Vagina (tissue), 2 donors: ENCODE measurements at regions not wholly inside any gene's neighbourhood (a gene's known extent, or its start where the extent isn't known, plus 50 kb on each side); places are given as distances from the start of the nearest gene placed in this dataset.

Source experiments
- DNase-seq, 2 donors: peaks; one replicate each; pipeline ENCODE4 v3.0.0-alpha.2; 2017; ENCODE audit errors: extremely low spot score in 2 of 2
- H3K27ac ChIP-seq: fragments of 200-600 bp; sonication (generic); one replicate; pipeline ENCODE4 v1.5.1; 2019
- H3K27me3 ChIP-seq: fragments of 200-600 bp; sonication (generic); one replicate; pipeline ENCODE4 v1.5.1; 2019
- H3K36me3 ChIP-seq, 2 donors: fragments of 200-600 bp; sonication (generic); one replicate each; pipeline ENCODE4 v1.5.1; 2017 to 2019
- H3K4me1 ChIP-seq: fragments of 200-600 bp; sonication (generic); one replicate; pipeline ENCODE4 v1.5.1; 2019
- H3K4me3 ChIP-seq, 2 donors: fragments of 200-600 bp; sonication (generic); 1 replicate in 1 of 2; 2 replicates in 1 of 2; pipeline ENCODE4 v1.5.1; 2016 to 2019
- H3K9me3 ChIP-seq: fragments of 200-600 bp; sonication (generic); one replicate; pipeline ENCODE4 v1.5.1; 2019
- CTCF ChIP-seq, 3 experiments: fragments of 450-650 bp in 2 of 3; fragments of 200-600 bp in 1 of 3; sonication (generic) in 1 of 3; IDR thresholded peaks; one replicate each; pipeline ENCODE4 v1.5.1; 2017 to 2019; ENCODE audit warnings: antibody characterized with exemption in 3 of 3, mild to moderate bottlenecking in 2 of 3, moderate library complexity in 2 of 3
- POLR2A ChIP-seq, 2 donors: fragments of 450-650 bp; IDR thresholded peaks; one replicate each; pipeline ENCODE4 v1.6.1; 2017; ENCODE audit warnings: antibody characterized with exemption in 2 of 2, mild to moderate bottlenecking in 2 of 2, moderate library complexity in 2 of 2
- POLR2AphosphoS5 ChIP-seq, 2 donors: sonication (generic); formaldehyde crosslinking; IDR thresholded peaks; one replicate each; pipeline ENCODE4 v1.9.0; 2017; ENCODE audit warnings: antibody characterized with exemption in 2 of 2, mild to moderate bottlenecking in 2 of 2, low read depth in 1 of 2; ENCODE audit not compliant: insufficient read depth in 1 of 2
- intact Hi-C: fragments of 100-400 bp; cut with DNase I; formaldehyde crosslinking; loops from one replicate; pipeline ENCODE4 v1.15.1; 2023

DNA sequence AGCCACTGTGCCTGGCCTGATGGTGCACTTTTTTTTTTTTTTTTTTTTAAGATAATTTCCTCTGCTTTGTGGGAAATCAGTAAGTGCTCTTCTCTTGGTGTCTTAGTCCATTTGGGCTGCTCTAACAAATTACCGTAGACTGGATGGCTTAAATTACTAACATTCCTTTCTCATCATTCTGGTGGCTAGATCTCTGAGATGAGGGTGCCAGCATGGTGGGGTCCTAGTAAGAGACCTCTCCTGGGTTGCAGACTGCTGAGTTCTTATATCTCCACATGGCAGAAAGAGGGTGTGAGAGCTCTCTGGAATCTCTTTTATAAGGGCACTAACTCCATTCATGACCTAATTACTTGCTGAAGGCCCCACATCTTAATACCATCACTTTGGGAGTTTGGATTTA, 133.9 kb upstream of the ANKRD55 start:
- no peaks in the 10 kb centered on the region for H3K36me3 ChIP-seq
- no peak for DNase-seq
- intact Hi-C loops, result no loop called here
- H3K9me3 ChIP-seq, result no peaks in the 10 kb centered on the region
- no peaks in the 10 kb centered on the region for H3K27me3 ChIP-seq
- H3K4me3 ChIP-seq, result no peak overlapping the region
- H3K27ac ChIP-seq, result no peak overlapping the region
- no peaks in the 10 kb centered on the region for H3K4me1 ChIP-seq
- no peak for TF ChIP-seq POLR2A (IDR thresholded peaks at IDR 0.05)
- TF ChIP-seq CTCF (IDR thresholded peaks at IDR 0.05), result no peak
- no peak for TF ChIP-seq POLR2AphosphoS5 (IDR thresholded peaks at IDR 0.05; ENCODE audit: insufficient read depth in 1 of 2, low read depth in 1 of 2)

- intact Hi-C loops, result no loop called here
- Histone ChIP-seq H3K9me3 (no peaks in the 10 kb centered on the region), H3K27ac (no peak overlapping the region), H3K4me3 (no peak overlapping the region), H3K36me3 (no peaks in the 10 kb centered on the region), H3K27me3 (no peaks in the 10 kb centered on the region), H3K4me1 (peaks cover 8% of the 10 kb centered on the region)
- no peak for DNase-seq
- TF ChIP-seq CTCF (IDR thresholded peaks at IDR 0.05) (no peak), POLR2AphosphoS5 (IDR thresholded peaks at IDR 0.05; ENCODE audit: insufficient read depth in 1 of 2, low read depth in 1 of 2) (no peak), POLR2A (IDR thresholded peaks at IDR 0.05) (no peak)
Measured at GRCh38 chr5:56361398-56361797, 128.3 kb upstream of the ANKRD55 start.

GRCh38 chr5:56360816-56361215, 127.7 kb upstream of the ANKRD55 start:
- intact Hi-C loops, result no loop called here
- H3K9me3 ChIP-seq, result no peaks in the 10 kb centered on the region
- TF ChIP-seq CTCF (IDR thresholded peaks at IDR 0.05) (no peak), POLR2A (IDR thresholded peaks at IDR 0.05) (no peak), POLR2AphosphoS5 (IDR thresholded peaks at IDR 0.05; ENCODE audit: insufficient read depth in 1 of 2, low read depth in 1 of 2) (no peak)
- no peak overlapping the region for H3K27ac ChIP-seq
- no peak overlapping the region for H3K4me3 ChIP-seq
- H3K27me3 ChIP-seq, result no peaks in the 10 kb centered on the region
- H3K4me1 ChIP-seq, result peaks cover 8% of the 10 kb centered on the region
- no peak for DNase-seq
- H3K36me3 ChIP-seq, result no peaks in the 10 kb centered on the region

GRCh38 chr5:56359809-56360685, 126.9 kb upstream of the ANKRD55 start:
- Histone ChIP-seq H3K27ac (no peak overlapping the region), H3K36me3 (no peaks in the 10 kb centered on the region), H3K4me3 (no peak overlapping the region), H3K4me1 (peaks cover 8% of the 10 kb centered on the region), H3K9me3 (no peaks in the 10 kb centered on the region), H3K27me3 (no peaks in the 10 kb centered on the region)
- intact Hi-C loops, result no loop called here
- TF ChIP-seq CTCF (IDR thresholded peaks at IDR 0.05), result no peak
- DNase-seq, result no peak
